NB4 (cell line): ENCODE measurements at regions not wholly inside any gene's neighbourhood (a gene's known extent, or its start where the extent isn't known, plus 50 kb on each side); places are given as distances from the start of the nearest gene placed in this dataset.

ENCODE experiments used
- CTCF ChIP-seq: IDR thresholded peaks from one replicate; pipeline ENCODE4 v1.5.1; 2012; ENCODE audit warnings: low read depth, low read length
- MAX ChIP-seq: IDR thresholded peaks from 2 replicates; pipeline ENCODE4 v1.6.1; 2011; ENCODE audit warnings: low read depth, low read length
- POLR2A ChIP-seq: IDR thresholded peaks from 2 replicates; pipeline ENCODE4 v1.6.1; 2011; ENCODE audit warnings: mild to moderate bottlenecking; ENCODE audit not compliant: insufficient read length; ENCODE audit errors: extremely low read depth

GRCh38 chr1:240672132-240672811, 60.3 kb upstream of the GREM2 start:
- TF ChIP-seq CTCF (no peak), POLR2A (no peak), MAX (no peak)
